G401 (cell line): ENCODE measurements at regions not wholly inside any gene's neighbourhood (a gene's known extent, or its start where the extent isn't known, plus 50 kb on each side); places are given as distances from the start of the nearest gene placed in this dataset.

Source experiments
- DNase-seq: peaks from one replicate; pipeline ENCODE4 v3.0.0-alpha.2; 2015; ENCODE audit warnings: low spot score
- in situ Hi-C: cut with HindIII; loops from 2 replicates; pipeline ENCODE4 v1.10.0; 2016; ENCODE audit warnings: low sequenced_read_pairs, mixed read lengths

- in situ Hi-C loops: no loop called here
- no peak for DNase-seq
Measured at GRCh38 chr5:26690511-26690910, 347.9 kb downstream of the CDH9 start.

GRCh38 chr5:26681861-26682260 is 356.5 kb downstream of the CDH9 start:
- DNase-seq: peak; percentile 7
- in situ Hi-C loops: no loop called here

- in situ Hi-C loops: no loop called here
- DNase-seq: no peak
Measured at GRCh38 chr5:26674846-26675245, 363.5 kb downstream of the CDH9 start.

- in situ Hi-C loops: no loop called here
- DNase-seq: no peak
Measured at GRCh38 chr5:26669523-26669922, 368.9 kb downstream of the CDH9 start.

- in situ Hi-C loops: no loop called here
- DNase-seq: peak; percentile 33
Measured at GRCh38 chr5:26669031-26669430, 369.4 kb downstream of the CDH9 start.

GRCh38 chr5:26666371-26666770 is 372.0 kb downstream of the CDH9 start:
- in situ Hi-C loops: no loop called here
- no peak for DNase-seq

GRCh38 chr5:26663500-26663899 is 374.9 kb downstream of the CDH9 start:
- in situ Hi-C loops: no loop called here

GRCh38 chr5:26662806-26663360 is 375.5 kb downstream of the CDH9 start:
- in situ Hi-C loops: no loop called here
- peak; percentile 84 for DNase-seq

More at GRCh38 chr5:26663500-26663899, 374.9 kb downstream of the CDH9 start:
- no peak for DNase-seq

GRCh38 chr5:26660116-26660515 is 378.3 kb downstream of the CDH9 start:
- DNase-seq: no peak
- in situ Hi-C loops: no loop called here

GRCh38 chr5:26649000-26649399 is 389.4 kb downstream of the CDH9 start:
- DNase-seq: peak; percentile 98
- in situ Hi-C loops: no loop called here

- in situ Hi-C loops: no loop called here
Measured at GRCh38 chr5:26647781-26648180, 390.6 kb downstream of the CDH9 start.

GRCh38 chr5:26645659-26646058 is 392.7 kb downstream of the CDH9 start:
- in situ Hi-C loops: no loop called here
- no peak for DNase-seq

More at GRCh38 chr5:26647781-26648180, 390.6 kb downstream of the CDH9 start:
- DNase-seq: peak; percentile 84

GRCh38 chr5:26641492-26641891 is 396.9 kb downstream of the CDH9 start:
- no peak for DNase-seq
- in situ Hi-C loops: no loop called here

- no peak for DNase-seq
Measured at GRCh38 chr5:26625099-26625498, 413.3 kb downstream of the CDH9 start.

GRCh38 chr5:26622947-26623346 is 415.4 kb downstream of the CDH9 start:
- in situ Hi-C loops: no loop called here
- no peak for DNase-seq

More at GRCh38 chr5:26625099-26625498, 413.3 kb downstream of the CDH9 start:
- in situ Hi-C loops: no loop called here

- in situ Hi-C loops: no loop called here
- no peak for DNase-seq
Measured at GRCh38 chr5:26610577-26610976, 427.8 kb downstream of the CDH9 start.

- DNase-seq: no peak
- in situ Hi-C loops: no loop called here
Measured at GRCh38 chr5:26601563-26601962, 436.8 kb downstream of the CDH9 start.

- DNase-seq: no peak
- in situ Hi-C loops: no loop called here
Measured at GRCh38 chr5:26582350-26583045, 455.9 kb downstream of the CDH9 start.

GRCh38 chr5:26579712-26580111 is 458.7 kb downstream of the CDH9 start:
- in situ Hi-C loops: no loop called here
- DNase-seq: no peak

- in situ Hi-C loops: no loop called here
- DNase-seq: no peak
Measured at GRCh38 chr5:26578002-26578401, 460.4 kb downstream of the CDH9 start.

- no peak for DNase-seq
- in situ Hi-C loops: no loop called here
Measured at GRCh38 chr5:26572480-26572879, 465.9 kb downstream of the CDH9 start.
